ENCODE measurements at regions not wholly inside any gene's neighbourhood (a gene's known extent, or its start where the extent isn't known, plus 50 kb on each side); places are given as distances from the start of the nearest gene placed in this dataset.

DNA sequence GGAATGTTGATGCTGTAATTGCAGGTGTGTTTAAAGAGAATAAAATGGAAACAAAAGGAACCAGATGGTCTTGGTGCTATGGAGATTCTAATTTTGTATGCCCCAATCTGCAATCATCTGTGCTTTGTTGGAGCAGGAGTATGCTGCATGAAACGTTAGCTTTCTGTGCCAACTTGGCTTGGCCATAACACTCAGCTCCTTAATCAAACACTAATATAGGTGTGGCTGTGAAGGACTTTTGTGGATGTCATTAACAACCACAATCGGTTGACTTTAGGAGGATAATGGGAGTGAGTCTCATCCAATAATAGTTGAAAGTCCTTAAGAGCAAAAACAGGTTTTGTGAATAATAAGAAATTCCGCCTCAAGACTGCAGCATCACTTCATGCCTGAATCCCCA is 399.2 kb downstream of the NLGN4X start:
- DNase-seq (ENCODE audit: low spot score): no peak
- TF ChIP-seq, protein P1, sequence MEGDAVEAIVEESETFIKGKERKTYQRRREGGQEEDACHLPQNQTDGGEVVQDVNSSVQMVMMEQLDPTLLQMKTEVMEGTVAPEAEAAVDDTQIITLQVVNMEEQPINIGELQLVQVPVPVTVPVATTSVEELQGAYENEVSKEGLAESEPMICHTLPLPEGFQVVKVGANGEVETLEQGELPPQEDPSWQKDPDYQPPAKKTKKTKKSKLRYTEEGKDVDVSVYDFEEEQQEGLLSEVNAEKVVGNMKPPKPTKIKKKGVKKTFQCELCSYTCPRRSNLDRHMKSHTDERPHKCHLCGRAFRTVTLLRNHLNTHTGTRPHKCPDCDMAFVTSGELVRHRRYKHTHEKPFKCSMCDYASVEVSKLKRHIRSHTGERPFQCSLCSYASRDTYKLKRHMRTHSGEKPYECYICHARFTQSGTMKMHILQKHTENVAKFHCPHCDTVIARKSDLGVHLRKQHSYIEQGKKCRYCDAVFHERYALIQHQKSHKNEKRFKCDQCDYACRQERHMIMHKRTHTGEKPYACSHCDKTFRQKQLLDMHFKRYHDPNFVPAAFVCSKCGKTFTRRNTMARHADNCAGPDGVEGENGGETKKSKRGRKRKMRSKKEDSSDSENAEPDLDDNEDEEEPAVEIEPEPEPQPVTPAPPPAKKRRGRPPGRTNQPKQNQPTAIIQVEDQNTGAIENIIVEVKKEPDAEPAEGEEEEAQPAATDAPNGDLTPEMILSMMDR (IDR thresholded peaks at IDR 0.05): no peak
- no peak for ATAC-seq (ENCODE audit: low FRiP score)

DNA sequence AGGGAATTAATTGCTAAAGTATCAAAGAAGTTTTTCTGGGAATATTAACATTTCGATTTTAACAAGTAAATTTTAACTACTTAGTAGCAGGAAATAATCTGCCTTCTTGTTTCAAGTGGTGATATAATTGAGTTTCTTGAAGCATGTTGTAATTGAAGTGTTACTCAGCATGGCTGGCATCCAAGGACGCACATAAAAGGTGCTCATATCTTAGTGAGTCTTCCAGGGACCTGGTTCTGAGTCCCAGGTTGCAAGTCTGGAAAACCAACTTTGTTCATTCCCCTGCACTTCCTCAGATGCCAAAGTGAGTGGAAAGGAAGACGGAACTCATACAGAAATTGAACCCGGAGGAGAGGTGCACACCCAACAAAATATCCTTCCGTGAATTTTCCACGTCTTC is 399.6 kb downstream of the NLGN4X start:
- DNase-seq (ENCODE audit: low spot score): no peak
- no peak for ATAC-seq (ENCODE audit: low FRiP score)
- TF ChIP-seq, protein P1 (IDR thresholded peaks at IDR 0.05): no peak

DNA sequence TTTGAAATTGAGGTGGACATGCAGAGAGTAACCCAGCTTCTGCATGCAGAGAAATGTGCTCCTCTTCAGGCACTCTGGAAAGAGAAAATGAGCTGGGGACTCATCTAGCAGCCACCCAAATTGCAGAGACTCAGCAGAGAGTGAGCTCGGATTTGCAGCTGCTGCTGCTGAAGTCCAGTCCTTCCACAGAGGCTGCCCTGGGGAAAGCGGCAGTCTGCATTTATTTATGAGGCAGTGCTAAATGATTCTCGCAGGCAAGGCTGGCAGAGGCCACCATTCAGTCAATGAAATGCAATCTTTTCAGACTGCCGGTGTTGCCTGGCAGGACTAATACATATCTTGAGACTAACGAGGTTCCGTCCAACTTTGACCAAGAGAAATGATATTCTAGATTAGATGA is 404.8 kb downstream of the NLGN4X start:
- no peak for ATAC-seq (ENCODE audit: low FRiP score)
- no peak for DNase-seq (ENCODE audit: low spot score)
- TF ChIP-seq, protein P1 (IDR thresholded peaks at IDR 0.05): no peak

DNA sequence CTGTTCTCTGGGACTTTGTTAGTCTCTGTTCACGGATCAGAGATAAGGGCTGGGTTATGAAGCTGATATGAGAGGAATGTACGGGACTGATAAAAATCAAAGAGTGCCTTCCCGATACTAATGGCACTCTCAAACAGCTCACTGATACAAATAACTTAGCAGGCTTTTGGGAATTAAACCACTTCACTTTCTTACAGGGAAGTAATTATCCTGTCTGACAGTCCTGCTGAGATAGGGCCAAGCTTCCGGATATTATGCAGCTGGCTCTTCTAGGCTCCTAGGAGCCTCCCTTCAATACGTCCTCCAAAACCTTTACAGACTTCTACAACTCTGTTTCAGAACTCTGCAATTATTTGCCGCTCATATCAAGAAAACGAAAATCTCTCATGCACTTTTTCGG is 418.0 kb downstream of the NLGN4X start:
- TF ChIP-seq, protein P1 (IDR thresholded peaks at IDR 0.05): no peak
- DNase-seq (ENCODE audit: low spot score) (no peak), ATAC-seq (ENCODE audit: low FRiP score) (no peak)

DNA sequence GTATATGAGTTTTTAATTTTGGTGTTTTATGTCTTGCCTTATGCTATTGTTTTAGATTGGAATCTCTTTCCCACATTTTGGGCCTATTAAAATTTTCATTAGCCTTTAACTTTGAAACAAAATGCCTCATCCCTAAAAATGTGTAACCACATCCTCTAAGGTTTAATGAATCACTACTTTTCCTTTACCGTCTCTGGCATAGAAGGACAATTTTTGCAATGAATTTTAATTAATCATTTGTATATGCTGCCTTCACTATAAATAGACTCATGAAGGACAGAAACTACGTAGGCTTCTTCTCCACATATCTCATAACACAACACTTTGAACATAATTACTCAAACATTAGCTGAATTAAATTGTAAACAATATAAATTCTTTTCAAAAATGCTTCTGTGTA is 421.5 kb downstream of the NLGN4X start:
- DNase-seq (ENCODE audit: low spot score) (no peak), ATAC-seq (ENCODE audit: low FRiP score) (no peak)
- TF ChIP-seq, protein P1 (IDR thresholded peaks at IDR 0.05): no peak

DNA sequence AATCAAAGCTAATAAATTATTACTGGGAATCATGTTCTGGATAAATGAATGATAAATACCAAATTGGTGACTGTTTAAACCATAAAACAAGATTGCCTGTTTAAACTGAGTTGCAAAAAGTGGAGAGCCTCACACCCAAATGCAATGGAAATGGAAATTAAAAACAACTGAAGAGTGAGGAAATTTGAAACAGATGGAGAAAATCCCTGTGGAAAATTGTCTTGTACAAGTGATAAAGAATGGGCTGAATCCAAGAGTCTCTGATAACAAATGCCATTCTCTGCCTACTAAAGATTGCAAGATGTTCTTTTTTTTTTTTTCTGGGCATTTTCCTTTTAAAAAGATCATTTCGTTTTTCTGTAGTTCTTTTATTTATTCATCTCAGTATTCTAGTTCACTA is 426.3 kb downstream of the NLGN4X start:
- DNase-seq (ENCODE audit: low spot score) (no peak), ATAC-seq (ENCODE audit: low FRiP score) (no peak)
- TF ChIP-seq, protein P1 (IDR thresholded peaks at IDR 0.05): no peak

DNA sequence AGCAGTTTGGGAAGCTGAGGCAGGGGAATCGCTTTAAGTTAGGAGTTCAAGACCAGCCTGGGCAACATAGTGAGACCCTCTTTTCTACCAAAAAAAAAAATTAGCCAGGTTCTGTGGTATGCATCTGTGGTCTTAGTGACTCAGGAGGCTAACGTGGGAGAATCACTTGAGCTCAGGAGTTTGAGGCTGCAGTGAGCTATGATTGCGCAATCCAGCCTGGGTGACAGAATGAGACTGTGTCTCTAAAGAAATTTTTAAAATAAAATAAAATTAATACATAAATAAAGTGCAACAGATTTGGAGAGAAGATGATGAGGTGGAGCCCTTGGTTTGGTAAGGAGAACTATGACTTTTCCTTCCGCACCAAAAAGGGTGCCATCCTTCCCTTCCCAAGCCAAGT is 436.9 kb downstream of the NLGN4X start:
- ATAC-seq (ENCODE audit: low FRiP score) (no peak), DNase-seq (ENCODE audit: low spot score) (no peak)
- TF ChIP-seq, protein P1 (IDR thresholded peaks at IDR 0.05): no peak
